DMS114 treated with DMSO at 0.1 percent for 48 hours (cell line): ENCODE measurements at regions not wholly inside any gene's neighbourhood (a gene's known extent, or its start where the extent isn't known, plus 50 kb on each side); places are given as distances from the start of the nearest gene placed in this dataset.
"Not testable (repeated sequence)": the region's sequence is repeated elsewhere in the genome, so short reads cannot be mapped to it uniquely, and the experiment has no call there.

Experiments used
- DNase-seq: peaks from one replicate; lab custom pipeline; 2025; ENCODE audit not compliant: unreplicated experiment; lab: John Stamatoyannopoulos, UW

GRCh38 chr6:139726272-139726671, 351.8 kb upstream of the CITED2 start:
- DNase-seq, result not testable (repeated sequence)

GRCh38 chr6:139722530-139722929, 348.1 kb upstream of the CITED2 start:
- no peak for DNase-seq

DNA sequence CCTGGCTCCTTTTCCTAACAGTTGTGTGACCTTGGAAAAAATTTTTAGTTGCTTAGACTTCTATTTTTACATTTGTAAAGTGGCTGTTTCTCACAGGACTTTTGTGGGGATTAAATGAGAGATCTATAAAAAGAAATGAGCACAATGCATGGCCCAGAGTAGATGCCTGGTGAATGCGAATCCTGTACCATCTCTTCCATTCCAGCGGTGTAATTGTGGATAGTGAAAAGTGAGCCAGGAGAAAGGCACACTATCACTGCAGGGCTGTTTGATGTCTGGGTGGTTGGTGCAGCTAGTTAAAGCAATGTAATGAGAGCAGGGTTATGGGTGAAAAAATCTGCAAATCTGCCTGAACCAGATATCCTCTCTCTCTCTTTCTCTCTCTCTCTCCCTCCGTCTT, 347.5 kb upstream of the CITED2 start:
- DNase-seq, result no peak

GRCh38 chr6:139713900-139714506, 339.6 kb upstream of the CITED2 start:
- DNase-seq, result no peak

DNA sequence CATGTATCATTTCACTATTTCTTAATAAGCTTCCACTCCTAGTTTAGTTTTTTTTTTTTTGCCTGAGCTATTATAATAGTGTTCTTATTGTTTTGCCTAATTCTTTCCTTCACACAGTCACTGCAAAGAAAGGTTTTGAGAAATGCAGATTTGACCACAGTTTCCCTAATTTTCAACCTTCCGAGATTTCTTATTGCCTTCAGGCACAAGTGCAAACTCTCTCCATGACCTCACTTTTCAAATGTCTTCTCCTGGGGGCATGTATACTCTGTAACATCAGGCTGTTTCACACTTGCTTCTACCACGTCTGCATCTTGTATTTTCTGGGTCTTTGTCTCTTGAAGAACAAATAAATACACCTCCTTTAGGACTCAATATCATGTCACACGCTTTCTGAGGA, 339.0 kb upstream of the CITED2 start:
- DNase-seq, result no peak

DNA sequence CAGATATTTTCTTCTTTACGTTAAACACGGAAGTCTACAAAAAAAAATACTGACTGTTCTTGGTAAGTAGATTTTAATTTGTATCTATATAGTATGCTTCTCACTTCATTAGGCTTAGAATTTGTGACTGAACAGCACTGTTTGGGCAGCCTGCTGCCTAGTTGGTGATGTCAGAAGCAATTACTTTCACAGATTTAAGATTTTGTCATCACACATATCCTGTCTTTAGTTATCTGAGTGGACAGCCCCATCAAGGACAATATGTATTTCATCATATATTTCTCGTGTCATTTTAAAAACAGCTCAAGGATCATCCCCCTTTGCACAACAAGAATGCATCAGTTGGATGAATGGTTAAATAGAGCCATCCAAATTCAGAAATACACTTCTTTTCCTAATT, 338.4 kb upstream of the CITED2 start:
- DNase-seq, result no peak

DNA sequence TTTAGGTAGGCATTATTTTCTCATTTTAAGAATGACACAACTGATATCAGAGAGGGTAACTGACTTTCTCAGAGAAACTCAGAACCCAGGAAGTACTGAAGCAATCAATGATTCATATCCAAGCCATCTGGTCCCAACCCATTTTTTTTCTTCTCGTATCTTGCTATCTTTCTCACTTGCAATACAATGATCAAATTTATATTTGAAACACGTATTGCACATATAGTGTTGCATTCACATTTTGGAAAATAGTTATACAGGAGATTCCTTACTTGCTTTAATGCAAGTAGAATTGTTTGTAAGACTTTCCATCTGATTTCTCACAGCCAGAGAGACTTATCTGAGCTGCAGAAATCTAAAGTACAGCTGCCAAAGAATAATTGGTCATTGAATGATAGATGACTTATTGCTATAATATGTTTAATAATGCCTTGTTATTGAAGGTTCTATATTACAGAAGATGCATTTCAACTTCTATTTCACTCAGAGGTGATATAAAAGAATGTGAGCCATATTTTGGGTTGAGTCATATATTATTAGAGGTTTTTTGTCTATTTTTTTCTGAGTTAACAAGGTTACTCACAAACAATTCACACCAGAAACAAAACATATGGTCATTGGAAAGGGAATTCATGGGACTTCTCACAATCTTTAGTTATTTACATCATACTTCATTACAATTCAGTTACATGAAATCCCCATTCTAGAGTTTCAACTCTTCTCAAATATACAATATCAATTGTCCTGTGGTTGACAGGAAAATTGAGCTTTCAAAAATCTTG, 337.5 kb upstream of the CITED2 start:
- DNase-seq, result no peak

GRCh38 chr6:139710556-139710955, 336.1 kb upstream of the CITED2 start:
- no peak for DNase-seq

GRCh38 chr6:139708337-139709199, 334.1 kb upstream of the CITED2 start:
- DNase-seq, result peak; percentile 78

DNA sequence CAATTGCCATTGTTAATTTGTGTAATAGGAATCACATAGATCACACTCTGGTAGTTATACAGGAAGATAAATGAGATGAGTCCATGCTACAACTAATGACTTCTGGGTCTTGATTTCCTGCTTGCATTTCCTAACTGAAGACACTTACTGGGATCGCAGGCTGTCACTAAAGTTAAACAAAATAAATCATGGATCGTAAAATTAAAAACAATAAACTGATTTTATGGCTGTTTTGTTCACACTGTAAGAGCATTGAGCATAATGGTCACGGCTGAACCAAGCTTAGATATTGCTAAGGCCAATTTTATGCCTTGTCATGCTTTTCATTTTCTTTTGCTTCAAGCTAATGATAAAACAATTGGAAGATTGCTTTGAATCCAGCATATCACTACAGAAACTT, 332.5 kb upstream of the CITED2 start:
- DNase-seq, result no peak

GRCh38 chr6:139705284-139705683, 330.8 kb upstream of the CITED2 start:
- DNase-seq, result no peak

DNA sequence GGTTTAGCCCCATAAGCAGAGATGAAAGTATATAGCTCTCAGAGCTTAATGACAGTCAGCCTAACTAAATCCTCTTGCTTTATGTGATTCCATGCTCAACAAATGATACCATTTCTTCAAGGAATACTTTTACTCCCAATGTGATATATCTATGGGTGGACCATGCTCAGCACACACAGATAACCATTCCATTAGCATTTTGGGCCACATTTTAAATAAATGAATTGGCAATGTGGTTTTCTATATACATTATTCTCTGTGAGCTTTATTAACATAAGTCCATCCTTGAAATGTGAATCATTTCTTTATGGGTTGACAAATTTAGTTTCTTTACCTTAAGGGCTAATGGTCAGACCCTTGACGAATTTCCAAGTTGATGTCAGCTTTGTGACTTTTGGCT, 329.3 kb upstream of the CITED2 start:
- DNase-seq, result no peak

- DNase-seq, result no peak
Measured at GRCh38 chr6:139702706-139703105, 328.3 kb upstream of the CITED2 start.

- DNase-seq, result no peak
Measured at GRCh38 chr6:139701695-139702094, 327.2 kb upstream of the CITED2 start.

GRCh38 chr6:139701003-139701402, 326.6 kb upstream of the CITED2 start:
- DNase-seq, result no peak

GRCh38 chr6:139699911-139700310, 325.5 kb upstream of the CITED2 start:
- no peak for DNase-seq

DNA sequence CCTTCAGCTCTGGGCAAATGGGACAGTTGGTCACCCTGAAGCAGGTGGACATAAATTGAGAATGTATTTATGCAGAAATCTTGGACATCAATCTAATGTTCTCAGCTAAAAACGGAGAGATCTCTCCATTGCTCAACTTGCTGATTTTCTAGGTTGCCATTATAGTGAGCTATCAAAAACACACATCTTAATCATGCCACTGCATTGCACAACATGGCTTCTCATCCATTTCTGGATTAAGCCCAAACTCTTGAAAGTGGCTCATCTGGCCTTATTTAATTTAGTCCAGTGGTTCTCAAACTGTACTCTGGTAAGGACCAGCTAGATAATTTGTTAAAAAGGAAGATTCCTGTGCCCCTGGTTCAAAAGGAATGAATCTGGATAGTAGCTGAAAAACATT, 324.9 kb upstream of the CITED2 start:
- no peak for DNase-seq

DNA sequence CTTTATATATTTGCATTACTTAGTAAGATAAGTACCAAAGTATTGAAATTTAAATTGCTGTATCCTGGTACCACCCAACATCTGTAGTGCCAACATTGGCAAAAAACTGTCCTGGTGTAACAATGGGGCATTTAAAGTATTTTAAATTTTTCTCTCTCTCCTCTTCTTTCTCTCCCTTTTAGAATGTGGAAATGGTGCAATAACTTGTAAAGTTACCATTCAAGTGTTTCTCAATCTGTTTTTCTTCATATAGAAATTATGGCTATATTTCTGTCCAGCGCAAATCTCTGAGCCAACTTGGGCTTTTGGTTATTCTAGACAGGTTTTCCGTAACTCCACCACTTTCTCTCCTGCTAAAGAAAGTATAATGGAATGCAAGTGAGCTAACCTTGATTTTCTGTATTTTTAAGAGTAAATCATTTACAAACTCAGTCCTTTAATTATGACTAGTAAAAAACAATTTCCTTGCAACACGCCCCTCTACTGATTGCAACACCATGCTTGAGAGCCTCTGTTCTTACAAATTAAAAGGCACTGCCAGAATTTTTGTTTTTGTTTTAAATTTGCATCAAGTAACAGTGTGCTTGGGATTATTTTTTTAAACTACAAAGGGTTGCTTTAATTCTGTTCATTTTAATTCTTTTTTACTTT, 324.2 kb upstream of the CITED2 start:
- no peak for DNase-seq

DNA sequence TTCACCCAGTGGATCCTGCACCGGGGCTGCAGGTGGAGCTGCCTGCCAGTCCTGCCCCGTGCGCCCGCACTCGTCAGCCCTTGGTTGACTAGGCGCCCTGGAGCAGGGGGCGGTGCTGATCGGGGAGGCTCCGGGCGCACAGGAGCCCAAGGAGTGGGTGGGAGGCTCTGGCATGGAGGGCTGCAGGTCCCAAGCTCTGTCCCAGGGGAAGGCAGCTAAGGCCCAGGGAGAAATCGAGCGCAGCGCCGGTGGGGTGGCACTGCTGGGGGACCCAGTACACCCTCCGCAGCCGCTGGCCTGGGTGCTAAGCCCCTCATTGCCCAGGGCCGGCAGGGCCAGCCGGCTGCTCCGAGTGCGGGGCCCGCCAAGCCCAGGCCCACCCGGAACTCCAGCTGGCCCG, 323.4 kb upstream of the CITED2 start:
- not testable (repeated sequence) for DNase-seq

DNA sequence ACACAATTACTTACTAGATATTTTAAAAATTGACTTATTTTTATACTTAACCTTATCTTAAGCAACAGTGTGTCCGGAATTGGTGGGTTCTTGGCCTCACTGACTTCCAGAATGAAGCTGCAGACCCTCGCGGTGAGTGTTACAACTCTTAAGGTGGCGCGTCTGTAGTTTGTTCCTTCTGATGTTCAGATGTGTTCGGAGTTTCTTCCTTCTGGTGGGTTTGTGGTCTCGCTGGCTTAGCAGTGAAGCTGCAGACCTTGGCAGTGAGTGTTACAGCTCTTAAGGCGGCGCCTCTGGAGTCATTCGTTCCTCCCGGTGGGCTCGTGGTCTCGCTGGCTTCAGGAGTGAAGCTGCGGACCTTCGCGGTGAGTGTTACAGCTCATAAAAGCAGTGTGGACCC, 322.5 kb upstream of the CITED2 start:
- DNase-seq, result not testable (repeated sequence)

DNA sequence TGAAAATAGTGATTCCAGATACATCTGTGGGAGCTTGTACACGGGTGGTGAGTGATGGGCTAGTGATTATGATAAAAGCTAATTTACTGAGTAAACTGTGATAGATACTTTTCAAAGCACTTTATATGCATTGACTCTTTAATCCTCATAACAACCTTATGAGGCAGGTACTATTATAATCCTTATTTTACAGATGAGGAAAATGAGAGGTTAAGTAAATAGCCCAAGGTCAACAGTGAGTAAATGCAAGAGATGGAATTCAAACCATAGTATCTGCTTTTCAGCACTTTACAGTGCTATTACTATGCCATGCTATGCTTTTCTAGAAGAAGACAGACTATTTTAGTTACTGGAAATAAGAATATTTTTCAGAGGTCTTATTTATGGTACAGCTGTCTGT, 320.9 kb upstream of the CITED2 start:
- DNase-seq, result peak; percentile 61
